Left lung (tissue), 4 donors: ENCODE measurements at regions not wholly inside any gene's neighbourhood (a gene's known extent, or its start where the extent isn't known, plus 50 kb on each side); places are given as distances from the start of the nearest gene placed in this dataset.
A peak's percentile ranks its signal among the peaks of the same experiment; 100 is the strongest.

Source experiments
- ATAC-seq: fragments of 200-7000 bp; cut with Tn5 transposase; one replicate; pipeline ENCODE4 v1.9.1; 2020; ENCODE audit warnings: moderate library complexity
- DNase-seq, 4 donors: peaks; one replicate each; pipeline ENCODE4 v3.0.0-alpha.2; 2013 to 2020
- H3K27ac ChIP-seq, 2 donors: fragments of 200-600 bp; sonication (generic) in 1 of 2; one replicate each; pipeline versions ENCODE4 v1.5.0 to v1.8.0; 2020 to 2021
- H3K27me3 ChIP-seq, 2 donors: fragments of 200-600 bp; sonication (generic) in 1 of 2; one replicate each; pipeline versions ENCODE4 v1.5.0 to v1.8.0; 2020 to 2021
- H3K36me3 ChIP-seq, 2 donors: fragments of 200-600 bp; sonication (generic) in 1 of 2; one replicate each; pipeline versions ENCODE4 v1.5.0 to v1.8.0; 2020 to 2021
- H3K4me1 ChIP-seq, 2 donors: fragments of 200-600 bp; one replicate each; pipeline ENCODE4 v1.8.0; 2021
- H3K4me3 ChIP-seq, 2 donors: fragments of 200-600 bp; sonication (generic) in 1 of 2; one replicate each; pipeline versions ENCODE4 v1.5.0 to v1.8.0; 2020 to 2021; ENCODE audit warnings: mild to moderate bottlenecking in 1 of 2
- H3K9me3 ChIP-seq, 2 donors: fragments of 200-600 bp; sonication (generic) in 1 of 2; one replicate each; pipeline versions ENCODE4 v1.5.0 to v1.8.0; 2020 to 2021
- intact Hi-C, 2 donors: fragments of 100-400 bp; cut with DNase I; formaldehyde crosslinking; loops; one replicate each; pipeline versions ENCODE4 v1.11.2 to v1.14.2; 2022
- TF ChIP-seq, protein P1 (sequence below), 2 donors: fragments of 200-600 bp; sonication (generic) in 1 of 2; IDR thresholded peaks; one replicate each; pipeline versions ENCODE4 v1.5.0 to v1.8.0; 2021; ENCODE audit warnings: antibody characterized with exemption in 2 of 2
- donor health status: DM: no; HTN: yes; CAD: no.
- donor health status: DM: no; HTN: no; CAD: no.

DNA sequence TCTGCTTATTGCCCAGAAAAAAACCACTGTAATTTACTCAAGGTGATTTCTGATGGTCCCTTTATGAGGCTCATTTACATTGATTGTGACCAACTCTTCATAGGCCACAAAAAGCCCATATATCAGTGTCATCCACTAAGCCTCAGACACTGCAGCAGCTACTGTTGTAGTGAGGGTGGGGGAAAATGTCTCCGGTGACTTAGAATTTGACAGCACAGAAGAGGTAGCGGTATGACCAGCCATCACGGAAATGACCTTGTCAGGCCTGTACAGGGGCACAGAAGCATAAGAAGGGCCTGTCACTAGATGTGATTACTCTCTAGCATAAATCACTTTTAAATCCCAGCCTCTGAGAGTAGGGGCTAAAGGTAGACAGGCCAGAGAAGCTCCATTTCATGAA lies 190.3 kb downstream of the PAX3 start:
- TF ChIP-seq, protein P1, sequence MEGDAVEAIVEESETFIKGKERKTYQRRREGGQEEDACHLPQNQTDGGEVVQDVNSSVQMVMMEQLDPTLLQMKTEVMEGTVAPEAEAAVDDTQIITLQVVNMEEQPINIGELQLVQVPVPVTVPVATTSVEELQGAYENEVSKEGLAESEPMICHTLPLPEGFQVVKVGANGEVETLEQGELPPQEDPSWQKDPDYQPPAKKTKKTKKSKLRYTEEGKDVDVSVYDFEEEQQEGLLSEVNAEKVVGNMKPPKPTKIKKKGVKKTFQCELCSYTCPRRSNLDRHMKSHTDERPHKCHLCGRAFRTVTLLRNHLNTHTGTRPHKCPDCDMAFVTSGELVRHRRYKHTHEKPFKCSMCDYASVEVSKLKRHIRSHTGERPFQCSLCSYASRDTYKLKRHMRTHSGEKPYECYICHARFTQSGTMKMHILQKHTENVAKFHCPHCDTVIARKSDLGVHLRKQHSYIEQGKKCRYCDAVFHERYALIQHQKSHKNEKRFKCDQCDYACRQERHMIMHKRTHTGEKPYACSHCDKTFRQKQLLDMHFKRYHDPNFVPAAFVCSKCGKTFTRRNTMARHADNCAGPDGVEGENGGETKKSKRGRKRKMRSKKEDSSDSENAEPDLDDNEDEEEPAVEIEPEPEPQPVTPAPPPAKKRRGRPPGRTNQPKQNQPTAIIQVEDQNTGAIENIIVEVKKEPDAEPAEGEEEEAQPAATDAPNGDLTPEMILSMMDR (IDR thresholded peaks at IDR 0.05) = no peak
- Histone ChIP-seq H3K9me3 (no peaks in the 10 kb centered on the region), H3K36me3 (no peaks in the 10 kb centered on the region), H3K4me1 (no peaks in the 10 kb centered on the region), H3K27me3 (no peaks in the 10 kb centered on the region), H3K4me3 (no peak overlapping the region), H3K27ac (no peak overlapping the region)
- no peak for ATAC-seq
- intact Hi-C loops = no loop called here
- no peak for DNase-seq

GRCh38 chr2:222105046-222105445 lies 193.8 kb downstream of the PAX3 start:
- no peak overlapping the region for H3K27ac ChIP-seq

GRCh38 chr2:222102575-222103349 lies 196.0 kb downstream of the PAX3 start:
- Histone ChIP-seq H3K27ac (no peak overlapping the region), H3K4me3 (no peak overlapping the region), H3K27me3 (no peaks in the 10 kb centered on the region), H3K4me1 (no peaks in the 10 kb centered on the region), H3K9me3 (no peaks in the 10 kb centered on the region), H3K36me3 (no peaks in the 10 kb centered on the region)
- ATAC-seq (no peak), DNase-seq (peak in 1 of 4 donors; percentile 7)
- intact Hi-C loops = no loop called here
- TF ChIP-seq, protein P1 (IDR thresholded peaks at IDR 0.05) = no peak

More at GRCh38 chr2:222105046-222105445, 193.8 kb downstream of the PAX3 start:
- no peak for DNase-seq
- H3K4me1 ChIP-seq = no peaks in the 10 kb centered on the region
- no peak for ATAC-seq
- intact Hi-C loops = no loop called here
- no peaks in the 10 kb centered on the region for H3K36me3 ChIP-seq
- H3K4me3 ChIP-seq = no peak overlapping the region
- H3K27me3 ChIP-seq = no peaks in the 10 kb centered on the region
- no peaks in the 10 kb centered on the region for H3K9me3 ChIP-seq
- TF ChIP-seq, protein P1 (IDR thresholded peaks at IDR 0.05) = no peak

- H3K27me3 ChIP-seq = no peaks in the 10 kb centered on the region
- ATAC-seq (no peak), DNase-seq (no peak)
These were observed 197.8 kb downstream of the PAX3 start for GRCh38 chr2:222100704-222101699.

More at GRCh38 chr2:222100704-222101699, 197.8 kb downstream of the PAX3 start:
- no peaks in the 10 kb centered on the region for H3K9me3 ChIP-seq
- no peaks in the 10 kb centered on the region for H3K4me1 ChIP-seq
- no peak overlapping the region for H3K27ac ChIP-seq
- intact Hi-C loops = no loop called here
- H3K4me3 ChIP-seq = no peak overlapping the region
- TF ChIP-seq, protein P1 (IDR thresholded peaks at IDR 0.05) = no peak
- no peaks in the 10 kb centered on the region for H3K36me3 ChIP-seq
